Naive B cell (primary cell): ENCODE measurements at regions not wholly inside any gene's neighbourhood (a gene's known extent, or its start where the extent isn't known, plus 50 kb on each side); places are given as distances from the start of the nearest gene placed in this dataset.

Experiments used
- ATAC-seq, 2 donors: fragments of 150-1000 bp; cut with Tn5 transposase; 2 replicates each; pipeline ENCODE4 v1.10.0; 2021; ENCODE audit warnings: low read depth in 2 of 2, mild to moderate bottlenecking in 2 of 2, moderate library complexity in 2 of 2
- DNase-seq: peaks from one replicate; pipeline ENCODE4 v3.0.0; 2022
- H3K27ac Mint-ChIP-seq, 6 donors: one replicate each; pipeline ENCODE4 v1.8.0; 2020 to 2022; ENCODE audit warnings: mild to moderate bottlenecking in 6 of 6, mixed read lengths in 6 of 6, moderate library complexity in 5 of 6, inconsistent platforms in 2 of 6
- H3K27me3 Mint-ChIP-seq, 3 donors: one replicate each; pipeline ENCODE4 v1.8.0; 2021 to 2022; ENCODE audit warnings: mixed read lengths in 3 of 3, mild to moderate bottlenecking in 1 of 3
- H3K36me3 Mint-ChIP-seq, 2 donors: one replicate each; pipeline ENCODE4 v1.8.0; 2020 to 2022; ENCODE audit warnings: mixed read lengths in 2 of 2, inconsistent platforms in 1 of 2, mild to moderate bottlenecking in 1 of 2
- H3K4me1 Mint-ChIP-seq, 3 donors: one replicate each; pipeline ENCODE4 v1.8.0; 2020 to 2022; ENCODE audit warnings: mixed read lengths in 3 of 3, inconsistent platforms in 1 of 3, mild to moderate bottlenecking in 1 of 3, moderate library complexity in 1 of 3
- H3K4me3 Mint-ChIP-seq, 8 donors: one replicate each; pipeline ENCODE4 v1.8.0; 2020 to 2022; ENCODE audit warnings: mild to moderate bottlenecking in 8 of 8, mixed read lengths in 8 of 8, moderate library complexity in 8 of 8, inconsistent platforms in 2 of 8
- H3K9me3 Mint-ChIP-seq, 7 donors: one replicate each; pipeline ENCODE4 v1.8.0; 2020 to 2022; ENCODE audit warnings: mixed read lengths in 7 of 7, mild to moderate bottlenecking in 5 of 7, inconsistent platforms in 2 of 7, moderate library complexity in 1 of 7

- Mint-ChIP-seq H3K27me3 (no peaks in the 10 kb centered on the region), H3K4me3 (no peak overlapping the region), H3K27ac (peak overlapping the region in 1 of 6 donors; percentile 17), H3K9me3 (peaks cover 0 to 10% (median 0%) of the 10 kb centered on the region in 7 donors), H3K4me1 (peaks cover 10 to 18% (median 16%) of the 10 kb centered on the region in 3 donors), H3K36me3 (no peaks in the 10 kb centered on the region)
- ATAC-seq (no peak), DNase-seq (no peak)
Observed at GRCh38 chr13:40120781-40121180, 465.3 kb downstream of the COG6 start.

- H3K36me3 Mint-ChIP-seq: no peaks in the 10 kb centered on the region
- no peaks in the 10 kb centered on the region for H3K27me3 Mint-ChIP-seq
- H3K4me3 Mint-ChIP-seq: peak overlapping the region in 1 of 8 donors; percentile 16
- H3K4me1 Mint-ChIP-seq: peaks cover 18 to 27% (median 25%) of the 10 kb centered on the region in 3 donors
- H3K9me3 Mint-ChIP-seq: peaks cover 0 to 10% (median 0%) of the 10 kb centered on the region in 7 donors
- no peak for ATAC-seq
- no peak overlapping the region for H3K27ac Mint-ChIP-seq
- no peak for DNase-seq
Observed at GRCh38 chr13:40121722-40122121, 466.3 kb downstream of the COG6 start.

DNA sequence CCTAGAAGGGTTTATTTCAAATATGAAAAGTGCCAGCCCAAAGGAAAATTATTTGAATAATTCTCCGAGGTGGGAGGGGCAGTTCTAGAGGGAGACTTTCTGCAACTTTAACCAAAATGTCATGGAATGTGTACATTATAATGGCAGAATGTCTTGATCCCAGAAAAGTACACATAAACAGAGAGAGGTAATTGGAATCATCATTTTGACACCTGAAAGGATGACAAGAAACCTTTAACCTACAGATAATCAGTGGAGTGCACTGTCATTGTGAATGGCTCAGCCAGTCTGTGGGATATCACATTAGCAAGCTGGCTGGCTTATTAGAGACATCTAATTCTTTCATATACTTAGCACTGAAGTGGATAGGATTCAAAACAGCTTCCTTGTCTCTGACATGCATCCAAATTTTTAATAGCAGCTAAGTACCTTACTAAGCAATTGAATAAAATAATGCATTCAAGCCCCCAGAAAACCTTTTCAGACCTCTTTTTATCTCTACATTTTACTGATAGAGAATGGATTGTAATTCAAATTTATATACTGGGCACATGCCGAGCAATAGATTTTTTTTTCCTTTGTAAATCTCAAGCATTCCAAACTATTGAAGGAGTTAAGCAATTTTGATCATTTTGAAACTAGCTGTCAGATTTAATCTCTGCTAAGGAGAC, 468.6 kb downstream of the COG6 start:
- Mint-ChIP-seq H3K27ac (no peak overlapping the region), H3K27me3 (no peaks in the 10 kb centered on the region), H3K9me3 (peaks cover 0 to 10% (median 0%) of the 10 kb centered on the region in 7 donors), H3K4me3 (no peak overlapping the region), H3K36me3 (no peaks in the 10 kb centered on the region), H3K4me1 (peaks cover 36 to 51% (median 40%) of the 10 kb centered on the region in 3 donors)
- DNase-seq (no peak), ATAC-seq (no peak)

DNA sequence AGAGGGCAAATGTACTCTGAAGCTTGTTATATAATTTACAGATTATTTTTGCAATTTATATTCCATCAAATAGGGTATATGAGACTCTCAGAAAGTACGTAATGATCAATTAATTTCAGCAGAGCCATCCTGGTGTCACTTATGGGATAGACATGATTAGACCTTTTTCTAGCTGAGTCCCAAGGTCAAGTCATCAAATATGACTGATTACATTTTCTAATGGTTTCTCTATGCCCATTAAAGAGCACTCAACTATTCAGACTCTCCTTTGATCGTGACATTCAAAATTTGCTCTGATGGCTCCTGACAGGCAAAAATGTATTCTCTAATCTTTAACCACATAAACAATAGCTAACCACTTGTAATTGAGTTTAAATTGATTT, 469.2 kb downstream of the COG6 start:
- Mint-ChIP-seq H3K4me1 (peaks cover 38 to 56% (median 46%) of the 10 kb centered on the region in 3 donors), H3K9me3 (peaks cover 0 to 5% (median 0%) of the 10 kb centered on the region in 7 donors), H3K4me3 (no peak overlapping the region), H3K27ac (no peak overlapping the region), H3K36me3 (no peaks in the 10 kb centered on the region), H3K27me3 (no peaks in the 10 kb centered on the region)
- DNase-seq: no peak
- no peak for ATAC-seq

DNA sequence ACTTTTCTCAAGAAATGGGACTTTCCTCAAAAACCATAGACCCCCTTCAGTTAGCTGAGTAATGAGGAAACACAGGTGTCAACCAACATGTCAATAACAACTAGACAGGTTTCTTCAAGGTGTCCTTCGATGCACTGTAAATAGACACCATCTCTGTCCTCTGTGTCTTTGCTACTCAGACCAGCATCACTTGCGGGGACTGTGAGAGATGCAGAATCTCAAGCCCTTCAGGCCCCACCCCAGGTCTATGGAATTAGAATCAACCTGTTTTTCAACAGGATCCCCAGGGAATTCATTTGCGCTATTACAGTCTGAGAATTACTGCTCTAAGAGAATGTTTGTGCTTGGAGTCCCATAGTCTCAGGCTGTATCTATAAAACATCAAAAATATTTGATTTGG, 469.9 kb downstream of the COG6 start:
- Mint-ChIP-seq H3K4me1 (peaks cover 43 to 60% (median 49%) of the 10 kb centered on the region in 3 donors), H3K9me3 (peaks cover 0 to 2% (median 0%) of the 10 kb centered on the region in 7 donors), H3K36me3 (no peaks in the 10 kb centered on the region), H3K4me3 (peak overlapping the region in 4 of 8 donors; percentile 10 to 83 (median 78)), H3K27ac (peak overlapping the region in 1 of 6 donors; percentile 83), H3K27me3 (no peaks in the 10 kb centered on the region)
- no peak for DNase-seq
- no peak for ATAC-seq

DNA sequence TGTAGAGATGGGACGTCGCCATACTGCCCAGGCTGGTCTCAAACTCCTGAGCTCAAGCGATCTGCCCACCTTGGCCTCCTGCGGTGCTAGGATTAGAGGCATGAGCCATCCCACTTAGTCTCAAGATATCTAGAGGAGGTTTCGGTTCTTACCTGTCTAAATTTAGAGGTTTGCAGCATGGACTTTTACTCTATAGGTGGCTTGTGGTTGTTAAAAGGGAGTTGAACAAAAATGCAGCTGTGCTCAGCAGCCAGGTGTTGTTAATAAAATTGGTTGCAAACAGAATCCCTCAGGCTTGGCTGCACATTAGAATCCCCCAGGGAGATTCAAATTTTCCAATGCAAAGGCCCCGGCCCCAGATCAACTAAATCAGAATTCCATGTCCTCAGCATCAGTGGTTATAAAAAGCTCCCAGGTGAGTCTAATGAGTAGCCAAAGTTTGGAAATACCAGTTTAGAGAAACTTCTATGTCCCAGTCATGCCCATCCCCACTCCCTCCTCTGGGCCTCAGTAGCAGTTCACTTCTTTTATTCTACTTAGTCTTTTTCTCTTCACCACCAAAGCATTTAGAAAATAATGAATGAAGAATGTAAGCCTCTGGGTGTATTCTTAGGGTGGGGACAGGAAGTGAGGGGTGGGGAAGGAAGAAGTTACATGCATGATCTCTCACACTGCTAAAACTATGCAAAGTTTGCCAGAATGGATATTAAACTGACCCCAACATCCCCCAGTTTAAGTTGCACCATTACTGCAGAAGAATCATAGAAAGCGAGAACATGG, 471.0 kb downstream of the COG6 start:
- Mint-ChIP-seq H3K9me3 (peaks cover 0 to 2% (median 0%) of the 10 kb centered on the region in 7 donors), H3K27me3 (no peaks in the 10 kb centered on the region), H3K4me1 (peaks cover 43 to 60% (median 49%) of the 10 kb centered on the region in 3 donors), H3K36me3 (no peaks in the 10 kb centered on the region), H3K4me3 (peak overlapping the region; percentile 44 to 91 (median 76)), H3K27ac (peak overlapping the region; percentile 44 to 87 (median 85))
- peak; percentile 24 for DNase-seq
- peak; percentile 32 to 40 for ATAC-seq

- peaks cover 0 to 2% (median 0%) of the 10 kb centered on the region in 7 donors for H3K9me3 Mint-ChIP-seq
- peak overlapping the region; percentile 58 to 91 (median 76) for H3K4me3 Mint-ChIP-seq
- peak; percentile 84 to 85 for ATAC-seq
- H3K4me1 Mint-ChIP-seq: peaks cover 43 to 60% (median 49%) of the 10 kb centered on the region in 3 donors
- peak overlapping the region in 5 of 6 donors; percentile 44 to 98 (median 85) for H3K27ac Mint-ChIP-seq
- H3K36me3 Mint-ChIP-seq: no peaks in the 10 kb centered on the region
- DNase-seq: peak; percentile 76
- H3K27me3 Mint-ChIP-seq: no peaks in the 10 kb centered on the region
Observed at GRCh38 chr13:40127476-40127875, 472.0 kb downstream of the COG6 start.

GRCh38 chr13:40127925-40128324, 472.5 kb downstream of the COG6 start:
- Mint-ChIP-seq H3K27me3 (no peaks in the 10 kb centered on the region), H3K36me3 (no peaks in the 10 kb centered on the region), H3K9me3 (peaks cover 0 to 2% (median 0%) of the 10 kb centered on the region in 7 donors), H3K4me1 (peaks cover 43 to 55% (median 49%) of the 10 kb centered on the region in 3 donors), H3K4me3 (peak overlapping the region; percentile 13 to 91 (median 76)), H3K27ac (peak overlapping the region; percentile 36 to 98 (median 85))
- ATAC-seq (no peak), DNase-seq (no peak)

DNA sequence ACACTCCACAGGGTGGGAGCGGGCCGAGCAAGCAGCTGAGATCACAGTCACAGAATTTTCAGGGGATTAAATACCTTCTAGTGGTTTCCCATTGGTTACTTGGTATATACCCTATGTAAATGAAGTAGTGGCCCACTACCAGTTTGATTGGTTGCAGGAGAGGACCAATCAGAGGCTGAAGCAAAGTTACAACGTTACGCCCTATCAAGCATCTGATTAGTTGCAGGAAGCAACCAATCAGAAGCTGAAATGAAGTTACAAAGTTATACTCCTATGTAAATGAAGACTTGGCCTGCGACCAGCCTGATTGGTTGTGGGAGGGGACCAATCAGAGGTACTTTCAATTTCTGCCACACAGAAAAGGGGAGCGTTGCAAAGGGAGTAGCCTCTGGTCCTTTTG, 474.0 kb downstream of the COG6 start:
- DNase-seq: no peak
- Mint-ChIP-seq H3K36me3 (no peaks in the 10 kb centered on the region), H3K27ac (peak overlapping the region in 1 of 6 donors; percentile 18), H3K4me3 (peak overlapping the region in 1 of 8 donors; percentile 67), H3K27me3 (no peaks in the 10 kb centered on the region), H3K4me1 (peaks cover 43 to 51% (median 49%) of the 10 kb centered on the region in 3 donors), H3K9me3 (peaks cover 0 to 2% (median 0%) of the 10 kb centered on the region in 7 donors)
- no peak for ATAC-seq

DNA sequence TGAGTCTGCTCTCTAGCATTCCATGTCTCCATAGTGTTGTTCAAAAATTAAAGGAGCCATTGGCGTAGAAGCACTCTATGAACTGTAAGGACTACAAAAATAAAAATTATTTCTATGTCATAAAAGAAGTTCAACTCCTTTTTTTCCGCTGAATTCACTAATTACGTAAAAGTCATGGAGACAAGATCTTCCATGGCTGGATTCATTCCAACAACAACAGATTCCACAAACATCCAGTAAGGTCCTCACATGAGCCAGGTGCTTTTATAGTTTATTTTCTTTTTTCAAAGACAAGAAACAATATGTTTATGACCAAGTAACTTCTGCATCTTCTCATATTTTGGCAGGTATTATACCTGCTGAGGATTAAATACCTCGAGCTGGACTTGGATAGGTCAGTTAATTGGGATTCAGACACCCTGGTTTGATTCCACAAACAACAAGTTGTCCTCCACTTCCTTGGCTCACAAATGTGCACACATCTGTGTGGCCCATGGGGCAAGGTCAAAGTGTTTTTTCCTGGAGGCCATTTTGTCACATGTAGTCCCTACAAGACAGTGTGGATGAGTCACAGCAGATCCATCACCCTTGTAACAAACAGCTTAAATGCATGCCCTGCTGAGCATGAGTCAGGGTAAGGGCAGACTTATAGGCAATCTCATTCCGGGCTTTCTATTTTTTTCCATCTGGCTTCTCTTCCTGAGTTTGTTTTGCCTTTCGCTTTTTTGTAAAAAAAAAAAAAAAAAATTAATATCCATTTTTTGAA, 475.6 kb downstream of the COG6 start:
- Mint-ChIP-seq H3K4me1 (peaks cover 31 to 39% (median 36%) of the 10 kb centered on the region in 3 donors), H3K4me3 (no peak overlapping the region), H3K27ac (peak overlapping the region in 1 of 6 donors; percentile 73), H3K36me3 (no peaks in the 10 kb centered on the region), H3K9me3 (peaks cover 0 to 2% (median 0%) of the 10 kb centered on the region in 7 donors), H3K27me3 (peaks cover 0 to 3% (median 2%) of the 10 kb centered on the region in 3 donors)
- no peak for ATAC-seq
- DNase-seq: no peak

- DNase-seq (no peak), ATAC-seq (no peak)
- Mint-ChIP-seq H3K27me3 (peaks cover 0 to 12% (median 5%) of the 10 kb centered on the region in 3 donors), H3K4me3 (no peak overlapping the region), H3K36me3 (no peaks in the 10 kb centered on the region), H3K27ac (no peak overlapping the region), H3K9me3 (peaks cover 0 to 2% (median 0%) of the 10 kb centered on the region in 7 donors), H3K4me1 (peaks cover 24 to 27% (median 24%) of the 10 kb centered on the region in 3 donors)
Observed at GRCh38 chr13:40132249-40132648, 476.8 kb downstream of the COG6 start.

- ATAC-seq (no peak), DNase-seq (no peak)
- H3K9me3 Mint-ChIP-seq: no peaks in the 10 kb centered on the region
- H3K27ac Mint-ChIP-seq: no peak overlapping the region
- H3K36me3 Mint-ChIP-seq: no peaks in the 10 kb centered on the region
- peaks cover 5 to 9% (median 7%) of the 10 kb centered on the region in 3 donors for H3K4me1 Mint-ChIP-seq
- H3K4me3 Mint-ChIP-seq: no peak overlapping the region
- H3K27me3 Mint-ChIP-seq: peaks cover 0 to 13% (median 5%) of the 10 kb centered on the region in 3 donors
Observed at GRCh38 chr13:40136896-40137295, 481.4 kb downstream of the COG6 start.

GRCh38 chr13:40137400-40137799, 481.9 kb downstream of the COG6 start:
- Mint-ChIP-seq H3K36me3 (no peaks in the 10 kb centered on the region), H3K9me3 (no peaks in the 10 kb centered on the region), H3K4me3 (no peak overlapping the region), H3K27ac (no peak overlapping the region), H3K27me3 (peaks cover 0 to 13% (median 5%) of the 10 kb centered on the region in 3 donors), H3K4me1 (peaks cover 5 to 9% (median 9%) of the 10 kb centered on the region in 3 donors)
- DNase-seq (no peak), ATAC-seq (no peak)
